ENCODE measurements at regions not wholly inside any gene's neighbourhood (a gene's known extent, or its start where the extent isn't known, plus 50 kb on each side); places are given as distances from the start of the nearest gene placed in this dataset.

- no peaks in the 10 kb centered on the region for H3K36me3 Mint-ChIP-seq (ENCODE audit: low read depth)
- H3K27me3 Mint-ChIP-seq (ENCODE audit: low read depth): no peaks in the 10 kb centered on the region
- H3K9me3 Mint-ChIP-seq: no peaks in the 10 kb centered on the region
- no peak overlapping the region for H3K27ac Mint-ChIP-seq
- no peak overlapping the region for H3K4me3 Mint-ChIP-seq
- TF ChIP-seq CTCF (IDR thresholded peaks at IDR 0.05; ENCODE audit: unreplicated experiment in 3 of 3): no peak
- H3K4me1 Mint-ChIP-seq: no peaks in the 10 kb centered on the region
Measured at GRCh38 chr6:145559836-145560235, 175.5 kb downstream of the EPM2A start.

GRCh38 chr6:145561095-145562072 lies 173.9 kb downstream of the EPM2A start:
- no peak for TF ChIP-seq CTCF (IDR thresholded peaks at IDR 0.05; ENCODE audit: unreplicated experiment in 3 of 3)
- H3K36me3 Mint-ChIP-seq (ENCODE audit: low read depth): no peaks in the 10 kb centered on the region
- no peaks in the 10 kb centered on the region for H3K27me3 Mint-ChIP-seq (ENCODE audit: low read depth)
- H3K9me3 Mint-ChIP-seq: no peaks in the 10 kb centered on the region
- H3K27ac Mint-ChIP-seq: no peak overlapping the region
- no peaks in the 10 kb centered on the region for H3K4me1 Mint-ChIP-seq
- H3K4me3 Mint-ChIP-seq: no peak overlapping the region

GRCh38 chr6:145562771-145563615 lies 172.3 kb downstream of the EPM2A start:
- TF ChIP-seq CTCF (IDR thresholded peaks at IDR 0.05; ENCODE audit: unreplicated experiment in 3 of 3): no peak
- Mint-ChIP-seq H3K27ac (no peak overlapping the region), H3K36me3 (ENCODE audit: low read depth) (no peaks in the 10 kb centered on the region), H3K4me3 (no peak overlapping the region), H3K9me3 (no peaks in the 10 kb centered on the region), H3K4me1 (no peaks in the 10 kb centered on the region), H3K27me3 (ENCODE audit: low read depth) (no peaks in the 10 kb centered on the region)

GRCh38 chr6:145564553-145564952 lies 170.8 kb downstream of the EPM2A start:
- no peak overlapping the region for H3K4me3 Mint-ChIP-seq
- no peaks in the 10 kb centered on the region for H3K27me3 Mint-ChIP-seq (ENCODE audit: low read depth)
- no peaks in the 10 kb centered on the region for H3K9me3 Mint-ChIP-seq
- no peak overlapping the region for H3K27ac Mint-ChIP-seq
- no peak for TF ChIP-seq CTCF (IDR thresholded peaks at IDR 0.05; ENCODE audit: unreplicated experiment in 3 of 3)
- no peaks in the 10 kb centered on the region for H3K36me3 Mint-ChIP-seq (ENCODE audit: low read depth)
- no peaks in the 10 kb centered on the region for H3K4me1 Mint-ChIP-seq

GRCh38 chr6:145567684-145568252 lies 167.6 kb downstream of the EPM2A start:
- no peaks in the 10 kb centered on the region for H3K27me3 Mint-ChIP-seq (ENCODE audit: low read depth)
- H3K9me3 Mint-ChIP-seq: no peaks in the 10 kb centered on the region
- TF ChIP-seq CTCF (IDR thresholded peaks at IDR 0.05; ENCODE audit: unreplicated experiment in 3 of 3): no peak
- no peak overlapping the region for H3K4me3 Mint-ChIP-seq
- H3K27ac Mint-ChIP-seq: no peak overlapping the region
- H3K36me3 Mint-ChIP-seq (ENCODE audit: low read depth): no peaks in the 10 kb centered on the region
- H3K4me1 Mint-ChIP-seq: no peaks in the 10 kb centered on the region

Measured in nephron (organoid).